Loucy (cell line): ENCODE measurements at regions not wholly inside any gene's neighbourhood (a gene's known extent, or its start where the extent isn't known, plus 50 kb on each side); places are given as distances from the start of the nearest gene placed in this dataset.

Experiments
- H2AFZ ChIP-seq: fragments of 200-600 bp; sonication (generic); 2 replicates; pipeline ENCODE4 v1.6.0; 2016; ENCODE audit warnings: antibody characterized with exemption, mild to moderate bottlenecking, low read length, moderate library complexity
- H3F3A ChIP-seq: fragments of 200-600 bp; 2 replicates; pipeline ENCODE4 v1.6.0; 2016; ENCODE audit warnings: antibody characterized with exemption, low read depth, mild to moderate bottlenecking
- H3K27me3 ChIP-seq: fragments of 200-600 bp; sonication (generic); 2 replicates; pipeline ENCODE4 v1.6.1; 2014; ENCODE audit warnings: low read length, mild to moderate bottlenecking; ENCODE audit not compliant: insufficient read depth, poor library complexity, severe bottlenecking
- H3K36me3 ChIP-seq: fragments of 200-600 bp; sonication (generic); 2 replicates; pipeline ENCODE4 v1.6.1; 2016; ENCODE audit warnings: low read length; ENCODE audit not compliant: insufficient read depth
- H3K4me1 ChIP-seq: fragments of 200-600 bp; sonication (generic); 2 replicates; pipeline ENCODE4 v1.5.1; 2014; ENCODE audit warnings: low read length, mild to moderate bottlenecking; ENCODE audit not compliant: insufficient read depth, poor library complexity, severe bottlenecking
- H3K4me2 ChIP-seq: fragments of 200-600 bp; sonication (generic); 2 replicates; pipeline ENCODE4 v1.6.0; 2014; ENCODE audit warnings: antibody characterized with exemption, low read length, low read depth, mild to moderate bottlenecking; ENCODE audit not compliant: poor library complexity, severe bottlenecking
- H3K4me3 ChIP-seq: fragments of 200-600 bp; sonication (generic); 2 replicates; pipeline ENCODE4 v1.5.1; 2014; ENCODE audit warnings: low read length, mild to moderate bottlenecking, mixed read lengths; ENCODE audit not compliant: poor library complexity, severe bottlenecking
- H3K79me2 ChIP-seq: fragments of 200-600 bp; sonication (generic); 2 replicates; pipeline ENCODE4 v1.6.1; 2014; ENCODE audit warnings: low read length; ENCODE audit not compliant: insufficient read depth
- H3K9ac ChIP-seq: fragments of 200-600 bp; sonication (generic); 2 replicates; pipeline ENCODE4 v1.6.0; 2014; ENCODE audit warnings: mild to moderate bottlenecking, low read depth, low read length, moderate library complexity; ENCODE audit not compliant: poor library complexity, severe bottlenecking
- H3K9me2 ChIP-seq: fragments of 200-600 bp; sonication (generic); replicated peaks from 2 replicates; pipeline ENCODE4 v1.6.1; 2016; ENCODE audit warnings: low read depth, low read length, mixed read lengths
- H3K9me3 ChIP-seq: fragments of 200-600 bp; sonication (generic); 2 replicates; pipeline ENCODE4 v1.6.1; 2014; ENCODE audit warnings: mild to moderate bottlenecking, antibody characterized with exemption, low read length, low read depth; ENCODE audit not compliant: insufficient read depth
- H4K20me1 ChIP-seq: fragments of 200-600 bp; sonication (generic); 2 replicates; pipeline ENCODE4 v1.6.0; 2014; ENCODE audit warnings: antibody characterized with exemption, low read length, mild to moderate bottlenecking; ENCODE audit not compliant: insufficient read depth, poor library complexity, severe bottlenecking
- CTCF ChIP-seq: fragments of 200-600 bp; sonication (generic); conservative IDR thresholded peaks from 2 replicates; pipeline ENCODE4 v1.5.1; 2014; ENCODE audit warnings: mild to moderate bottlenecking, antibody characterized with exemption, low read length
- EZH2phosphoT487 ChIP-seq: fragments of 200-600 bp; IDR thresholded peaks from 2 replicates; pipeline ENCODE4 v1.6.1; 2018; ENCODE audit warnings: antibody characterized with exemption, mild to moderate bottlenecking, moderate library complexity, borderline replicate concordance

- H3K4me1 ChIP-seq: no peaks in the 10 kb centered on the region
- no peak overlapping the region for H3K4me2 ChIP-seq
- H3K9me2 ChIP-seq: no peaks in the 10 kb centered on the region
- H3F3A ChIP-seq: no peaks in the 10 kb centered on the region
- no peaks in the 10 kb centered on the region for H4K20me1 ChIP-seq
- TF ChIP-seq CTCF: no peak
- TF ChIP-seq EZH2phosphoT487: no peak
- no peaks in the 10 kb centered on the region for H3K27me3 ChIP-seq
- no peak overlapping the region for H3K9ac ChIP-seq
- H3K36me3 ChIP-seq: no peaks in the 10 kb centered on the region
- no peaks in the 10 kb centered on the region for H3K9me3 ChIP-seq
- H3K4me3 ChIP-seq: no peak overlapping the region
- no peaks in the 10 kb centered on the region for H3K79me2 ChIP-seq
- H2AFZ ChIP-seq: no peak overlapping the region
Measured at GRCh38 chr20:20875716-20876115, 163.3 kb upstream of the RALGAPA2 start.

DNA sequence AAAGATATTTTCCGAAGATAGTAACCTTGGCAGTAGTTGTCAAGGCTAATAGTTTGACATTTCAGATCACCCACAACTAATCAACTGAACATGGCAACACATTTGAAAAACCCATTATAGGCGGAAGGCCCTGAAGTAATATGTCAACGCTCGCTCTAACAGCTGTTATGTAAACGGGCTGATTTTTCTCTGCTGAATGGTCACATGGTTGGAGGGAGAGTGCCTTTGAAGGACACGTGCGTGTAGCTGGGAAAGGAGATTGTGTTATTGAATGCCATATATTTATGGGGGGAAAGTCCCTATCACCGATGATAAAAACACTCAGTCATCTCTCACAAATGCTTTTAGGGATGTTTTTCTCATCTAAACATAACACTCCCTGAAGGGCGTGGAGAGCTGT is 160.0 kb upstream of the RALGAPA2 start:
- no peaks in the 10 kb centered on the region for H3K9me3 ChIP-seq

GRCh38 chr20:20869161-20869775 is 156.8 kb upstream of the RALGAPA2 start:
- H3K9me2 ChIP-seq: no peaks in the 10 kb centered on the region
- H4K20me1 ChIP-seq: no peaks in the 10 kb centered on the region
- no peaks in the 10 kb centered on the region for H3K79me2 ChIP-seq
- no peak overlapping the region for H3K4me3 ChIP-seq
- TF ChIP-seq CTCF (no peak), EZH2phosphoT487 (no peak)
- no peak overlapping the region for H3K4me2 ChIP-seq
- H3K27me3 ChIP-seq: no peaks in the 10 kb centered on the region
- no peak overlapping the region for H2AFZ ChIP-seq
- H3K9me3 ChIP-seq: no peaks in the 10 kb centered on the region
- H3K36me3 ChIP-seq: no peaks in the 10 kb centered on the region
- no peaks in the 10 kb centered on the region for H3F3A ChIP-seq
- no peaks in the 10 kb centered on the region for H3K4me1 ChIP-seq
- no peak overlapping the region for H3K9ac ChIP-seq

More for the DNA sequence above, 160.0 kb upstream of the RALGAPA2 start:
- Histone ChIP-seq H3K4me1 (no peaks in the 10 kb centered on the region), H3K9ac (no peak overlapping the region), H3K27me3 (no peaks in the 10 kb centered on the region), H3K4me2 (no peak overlapping the region), H3F3A (no peaks in the 10 kb centered on the region), H3K36me3 (no peaks in the 10 kb centered on the region), H3K79me2 (no peaks in the 10 kb centered on the region), H3K4me3 (no peak overlapping the region), H4K20me1 (no peaks in the 10 kb centered on the region), H2AFZ (no peak overlapping the region), H3K9me2 (no peaks in the 10 kb centered on the region)
- TF ChIP-seq CTCF (no peak), EZH2phosphoT487 (no peak)
